Right lobe of liver (tissue), 4 donors: ENCODE measurements at regions not wholly inside any gene's neighbourhood (a gene's known extent, or its start where the extent isn't known, plus 50 kb on each side); places are given as distances from the start of the nearest gene placed in this dataset.

Experiments
- POLR2A ChIP-seq: fragments of 450-650 bp; IDR thresholded peaks from one replicate; pipeline ENCODE4 v1.6.1; 2017; ENCODE audit warnings: antibody characterized with exemption, mild to moderate bottlenecking
- TF ChIP-seq, protein P1 (sequence below), 4 donors: fragments of 200-600 bp in 3 of 4; fragments of 450-650 bp in 1 of 4; IDR thresholded peaks; one replicate each; pipeline versions ENCODE4 v1.5.1 to v1.8.0; 2016 to 2022; ENCODE audit warnings: antibody characterized with exemption in 4 of 4, mild to moderate bottlenecking in 2 of 4
- donor health status: DM: no; HTN: no; CAD: no.
- donor health status: DM: no; HTN: no; CAD: no.
- donor health status: DM: no; HTN: yes; CAD: no.

DNA sequence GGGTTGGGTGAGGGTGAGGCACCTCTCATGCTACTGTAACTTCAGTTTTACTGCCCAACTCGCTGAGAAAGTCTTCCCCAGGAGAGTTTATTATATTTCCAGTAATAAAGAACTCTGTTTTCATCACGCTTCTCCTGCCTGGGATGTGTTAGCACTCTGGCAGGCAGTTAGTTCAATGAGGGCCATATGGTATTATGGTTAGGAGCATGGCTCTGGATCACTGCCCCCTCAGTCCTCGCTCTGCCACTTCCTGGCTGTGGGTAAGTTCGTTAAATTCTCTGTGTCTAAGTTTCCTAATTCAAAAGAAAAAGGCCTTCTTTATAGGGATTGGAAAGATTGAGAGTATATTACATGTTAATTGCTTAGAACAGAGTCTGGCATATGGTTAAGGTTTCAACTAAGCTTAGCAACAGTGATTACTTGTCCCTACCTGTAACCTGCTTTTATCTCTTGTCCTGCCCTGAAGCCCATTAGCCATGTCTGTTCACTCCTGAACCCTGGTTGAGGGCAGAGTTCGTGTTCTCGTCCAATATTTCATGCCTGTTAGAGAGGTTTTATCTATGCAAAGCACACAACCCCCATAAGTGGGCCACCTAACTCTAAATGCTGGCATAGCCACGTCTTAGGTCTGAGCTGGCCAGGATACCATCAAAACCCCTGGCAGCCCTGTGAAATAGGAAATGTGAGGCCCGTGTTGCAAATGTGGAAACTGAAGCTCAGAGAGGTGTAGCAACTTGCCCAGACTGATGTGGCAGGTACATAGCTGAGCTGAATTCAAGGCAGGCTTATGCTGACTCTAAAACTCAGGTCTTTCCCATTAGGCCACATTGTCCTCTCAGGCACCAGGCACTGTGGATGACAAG lies 342.5 kb upstream of the JARID2 start:
- TF ChIP-seq POLR2A, result no peak
- TF ChIP-seq, protein P1, sequence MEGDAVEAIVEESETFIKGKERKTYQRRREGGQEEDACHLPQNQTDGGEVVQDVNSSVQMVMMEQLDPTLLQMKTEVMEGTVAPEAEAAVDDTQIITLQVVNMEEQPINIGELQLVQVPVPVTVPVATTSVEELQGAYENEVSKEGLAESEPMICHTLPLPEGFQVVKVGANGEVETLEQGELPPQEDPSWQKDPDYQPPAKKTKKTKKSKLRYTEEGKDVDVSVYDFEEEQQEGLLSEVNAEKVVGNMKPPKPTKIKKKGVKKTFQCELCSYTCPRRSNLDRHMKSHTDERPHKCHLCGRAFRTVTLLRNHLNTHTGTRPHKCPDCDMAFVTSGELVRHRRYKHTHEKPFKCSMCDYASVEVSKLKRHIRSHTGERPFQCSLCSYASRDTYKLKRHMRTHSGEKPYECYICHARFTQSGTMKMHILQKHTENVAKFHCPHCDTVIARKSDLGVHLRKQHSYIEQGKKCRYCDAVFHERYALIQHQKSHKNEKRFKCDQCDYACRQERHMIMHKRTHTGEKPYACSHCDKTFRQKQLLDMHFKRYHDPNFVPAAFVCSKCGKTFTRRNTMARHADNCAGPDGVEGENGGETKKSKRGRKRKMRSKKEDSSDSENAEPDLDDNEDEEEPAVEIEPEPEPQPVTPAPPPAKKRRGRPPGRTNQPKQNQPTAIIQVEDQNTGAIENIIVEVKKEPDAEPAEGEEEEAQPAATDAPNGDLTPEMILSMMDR (IDR thresholded peaks at IDR 0.05), result no peak
